Tibial nerve (tissue), 4 donors: ENCODE measurements at regions not wholly inside any gene's neighbourhood (a gene's known extent, or its start where the extent isn't known, plus 50 kb on each side); places are given as distances from the start of the nearest gene placed in this dataset.

Experiments used
- CTCF ChIP-seq, 5 experiments: fragments of 200-600 bp in 3 of 5; fragments of 450-650 bp in 2 of 5; sonication (generic) in 3 of 5; IDR thresholded peaks; one replicate each; pipeline ENCODE4 v1.5.1; 2016 to 2019; ENCODE audit warnings: antibody characterized with exemption in 5 of 5, mild to moderate bottlenecking in 3 of 5, moderate library complexity in 2 of 5
- EP300 ChIP-seq, 2 donors: sonication (generic); formaldehyde crosslinking; IDR thresholded peaks; one replicate each; pipeline ENCODE4 v1.6.1; 2017; ENCODE audit warnings: antibody characterized with exemption in 2 of 2, mild to moderate bottlenecking in 1 of 2
- POLR2A ChIP-seq, 2 donors: fragments of 450-650 bp; IDR thresholded peaks; one replicate each; pipeline ENCODE4 v1.6.1; 2017; ENCODE audit warnings: antibody characterized with exemption in 2 of 2, mild to moderate bottlenecking in 2 of 2, moderate library complexity in 2 of 2

- no peak for TF ChIP-seq CTCF (IDR thresholded peaks at IDR 0.05)
- TF ChIP-seq POLR2A (IDR thresholded peaks at IDR 0.05) = no peak
- no peak for TF ChIP-seq EP300 (IDR thresholded peaks at IDR 0.05)
Measured at GRCh38 chr10:3928078-3928477, 143.1 kb upstream of the KLF6 start.
